Peyer's patch (tissue), 4 donors: ENCODE measurements at regions not wholly inside any gene's neighbourhood (a gene's known extent, or its start where the extent isn't known, plus 50 kb on each side); places are given as distances from the start of the nearest gene placed in this dataset.

Source experiments
- DNase-seq, 3 donors: peaks; one replicate each; pipeline ENCODE4 v3.0.0-alpha.2; 2017 to 2019
- H3K27ac ChIP-seq, 4 donors: fragments of 200-600 bp; sonication (generic); one replicate each; pipeline ENCODE4 v1.5.1; 2016 to 2019
- H3K27me3 ChIP-seq, 2 donors: fragments of 200-600 bp; sonication (generic); one replicate each; pipeline ENCODE4 v1.5.1; 2019
- H3K36me3 ChIP-seq, 3 donors: fragments of 200-600 bp; sonication (generic); one replicate each; pipeline ENCODE4 v1.5.1; 2016 to 2019
- H3K4me1 ChIP-seq, 4 donors: fragments of 200-600 bp; sonication (generic); one replicate each; pipeline ENCODE4 v1.5.1; 2016 to 2019
- H3K4me3 ChIP-seq, 4 donors: fragments of 200-600 bp; sonication (generic); 1 replicate in 3 of 4; 2 replicates in 1 of 4; pipeline ENCODE4 v1.5.1; 2016 to 2019; ENCODE audit warnings: mild to moderate bottlenecking in 1 of 4
- H3K9me3 ChIP-seq, 4 donors: fragments of 200-600 bp; sonication (generic); one replicate each; pipeline ENCODE4 v1.5.1; 2016 to 2019; ENCODE audit warnings: mild to moderate bottlenecking in 1 of 4
- POLR2A ChIP-seq, 2 donors: fragments of 450-650 bp; IDR thresholded peaks; one replicate each; pipeline ENCODE4 v1.5.1; 2017; ENCODE audit warnings: antibody characterized with exemption in 2 of 2, mild to moderate bottlenecking in 2 of 2, moderate library complexity in 2 of 2
- TF ChIP-seq, protein P1 (sequence below), 6 experiments: fragments of 450-650 bp in 4 of 6; fragments of 200-600 bp in 2 of 6; sonication (generic) in 1 of 6; IDR thresholded peaks; one replicate each; pipeline ENCODE4 v1.5.1; 2017 to 2019; ENCODE audit warnings: antibody characterized with exemption in 6 of 6, mild to moderate bottlenecking in 3 of 6, moderate library complexity in 1 of 6

- Histone ChIP-seq H3K27me3 (no peaks in the 10 kb centered on the region), H3K4me3 (no peak overlapping the region), H3K9me3 (no peaks in the 10 kb centered on the region), H3K4me1 (no peaks in the 10 kb centered on the region), H3K27ac (no peak overlapping the region), H3K36me3 (no peaks in the 10 kb centered on the region)
- TF ChIP-seq, protein P1, sequence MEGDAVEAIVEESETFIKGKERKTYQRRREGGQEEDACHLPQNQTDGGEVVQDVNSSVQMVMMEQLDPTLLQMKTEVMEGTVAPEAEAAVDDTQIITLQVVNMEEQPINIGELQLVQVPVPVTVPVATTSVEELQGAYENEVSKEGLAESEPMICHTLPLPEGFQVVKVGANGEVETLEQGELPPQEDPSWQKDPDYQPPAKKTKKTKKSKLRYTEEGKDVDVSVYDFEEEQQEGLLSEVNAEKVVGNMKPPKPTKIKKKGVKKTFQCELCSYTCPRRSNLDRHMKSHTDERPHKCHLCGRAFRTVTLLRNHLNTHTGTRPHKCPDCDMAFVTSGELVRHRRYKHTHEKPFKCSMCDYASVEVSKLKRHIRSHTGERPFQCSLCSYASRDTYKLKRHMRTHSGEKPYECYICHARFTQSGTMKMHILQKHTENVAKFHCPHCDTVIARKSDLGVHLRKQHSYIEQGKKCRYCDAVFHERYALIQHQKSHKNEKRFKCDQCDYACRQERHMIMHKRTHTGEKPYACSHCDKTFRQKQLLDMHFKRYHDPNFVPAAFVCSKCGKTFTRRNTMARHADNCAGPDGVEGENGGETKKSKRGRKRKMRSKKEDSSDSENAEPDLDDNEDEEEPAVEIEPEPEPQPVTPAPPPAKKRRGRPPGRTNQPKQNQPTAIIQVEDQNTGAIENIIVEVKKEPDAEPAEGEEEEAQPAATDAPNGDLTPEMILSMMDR (IDR thresholded peaks at IDR 0.05): no peak
- no peak for TF ChIP-seq POLR2A (IDR thresholded peaks at IDR 0.05)
- no peak for DNase-seq
Measured at GRCh38 chr11:27287205-27287604, 75.8 kb downstream of the CCDC34 start.

DNA sequence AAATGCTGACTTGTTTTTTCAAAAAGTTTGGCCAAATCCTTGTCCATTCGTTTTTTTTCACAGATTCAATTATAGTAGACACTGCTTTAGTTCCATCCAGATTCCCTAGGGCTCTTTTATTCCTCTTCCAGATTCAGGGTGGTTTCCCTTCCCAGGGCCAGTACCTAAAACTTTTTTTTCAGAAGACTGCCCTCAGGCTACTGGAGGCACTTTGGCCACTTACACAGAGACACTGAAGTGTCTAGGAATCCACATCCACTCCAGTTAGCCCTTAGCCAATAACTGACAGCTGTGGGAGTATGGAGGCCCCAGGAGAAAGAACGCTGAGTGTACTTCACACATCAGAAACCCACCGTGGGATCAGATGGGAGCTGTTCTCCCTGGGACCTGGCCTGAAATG lies 77.3 kb downstream of the CCDC34 start:
- H3K4me1 ChIP-seq: peaks cover 0 to 5% (median 0%) of the 10 kb centered on the region in 4 donors
- no peaks in the 10 kb centered on the region for H3K36me3 ChIP-seq
- no peak overlapping the region for H3K4me3 ChIP-seq
- DNase-seq: no peak
- H3K27me3 ChIP-seq: no peaks in the 10 kb centered on the region
- H3K9me3 ChIP-seq: no peaks in the 10 kb centered on the region
- H3K27ac ChIP-seq: no peak overlapping the region
- TF ChIP-seq, protein P1 (IDR thresholded peaks at IDR 0.05): no peak
- TF ChIP-seq POLR2A (IDR thresholded peaks at IDR 0.05): no peak

- no peak for DNase-seq
- Histone ChIP-seq H3K36me3 (no peaks in the 10 kb centered on the region), H3K9me3 (no peaks in the 10 kb centered on the region), H3K4me1 (peaks cover 0 to 5% (median 0%) of the 10 kb centered on the region in 4 donors), H3K27me3 (no peaks in the 10 kb centered on the region), H3K27ac (no peak overlapping the region), H3K4me3 (no peak overlapping the region)
- no peak for TF ChIP-seq POLR2A (IDR thresholded peaks at IDR 0.05)
- TF ChIP-seq, protein P1 (IDR thresholded peaks at IDR 0.05): no peak
Measured at GRCh38 chr11:27282806-27283205, 80.2 kb downstream of the CCDC34 start.

DNA sequence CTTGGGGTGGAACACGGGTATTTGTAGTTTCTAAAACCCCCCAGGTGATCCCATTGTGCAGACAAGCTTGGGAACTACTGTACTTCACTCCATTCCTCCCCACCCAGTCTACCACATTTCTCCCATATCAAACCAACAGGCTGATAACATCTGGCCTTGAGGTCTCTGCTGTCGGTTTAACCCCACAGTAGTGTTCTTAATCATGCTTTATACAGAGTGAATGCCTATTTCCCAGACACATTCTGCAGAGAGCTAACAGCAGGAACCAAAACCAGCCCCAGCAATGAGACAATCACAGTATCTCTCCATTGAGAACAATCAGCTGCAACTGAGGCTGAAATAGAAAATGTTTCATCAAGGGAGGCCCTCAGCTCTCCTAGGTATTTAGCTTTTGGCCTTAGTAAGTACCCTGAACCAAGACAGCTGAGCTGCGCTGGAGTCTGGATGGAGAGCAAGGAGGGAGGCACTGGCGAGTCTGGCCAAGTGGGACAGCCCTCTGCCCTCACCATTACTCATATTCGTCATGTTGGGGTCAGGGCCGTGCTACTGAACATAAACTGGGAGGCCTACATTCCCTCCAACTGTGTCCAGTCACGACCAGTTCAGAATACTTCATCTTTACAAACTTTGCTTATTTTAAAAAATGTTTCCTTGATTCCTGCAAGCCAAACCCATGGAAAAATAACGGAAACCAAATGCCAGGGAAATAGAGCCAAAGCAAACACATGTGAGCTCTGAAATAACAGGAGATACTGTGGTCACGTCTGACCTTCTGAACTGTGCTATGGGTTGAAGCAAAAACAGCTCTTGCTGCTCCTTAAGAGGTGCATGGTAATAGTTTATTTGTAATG lies 81.0 kb downstream of the CCDC34 start:
- Histone ChIP-seq H3K27me3 (no peaks in the 10 kb centered on the region), H3K4me3 (no peak overlapping the region), H3K4me1 (peaks cover 0 to 5% (median 0%) of the 10 kb centered on the region in 4 donors), H3K36me3 (no peaks in the 10 kb centered on the region), H3K9me3 (no peaks in the 10 kb centered on the region), H3K27ac (no peak overlapping the region)
- no peak for TF ChIP-seq POLR2A (IDR thresholded peaks at IDR 0.05)
- TF ChIP-seq, protein P1 (IDR thresholded peaks at IDR 0.05): no peak
- no peak for DNase-seq

GRCh38 chr11:27281276-27281675 lies 81.7 kb downstream of the CCDC34 start:
- Histone ChIP-seq H3K27me3 (no peaks in the 10 kb centered on the region), H3K4me3 (no peak overlapping the region), H3K9me3 (no peaks in the 10 kb centered on the region), H3K27ac (no peak overlapping the region), H3K36me3 (no peaks in the 10 kb centered on the region), H3K4me1 (peaks cover 0 to 5% (median 0%) of the 10 kb centered on the region in 4 donors)
- no peak for DNase-seq
- no peak for TF ChIP-seq POLR2A (IDR thresholded peaks at IDR 0.05)
- TF ChIP-seq, protein P1 (IDR thresholded peaks at IDR 0.05): no peak
